Loucy (cell line): ENCODE measurements at regions not wholly inside any gene's neighbourhood (a gene's known extent, or its start where the extent isn't known, plus 50 kb on each side); places are given as distances from the start of the nearest gene placed in this dataset.

Source experiments
- H2AFZ ChIP-seq: fragments of 200-600 bp; sonication (generic); 2 replicates; pipeline ENCODE4 v1.6.0; 2016; ENCODE audit warnings: antibody characterized with exemption, mild to moderate bottlenecking, low read length, moderate library complexity
- H3F3A ChIP-seq: fragments of 200-600 bp; 2 replicates; pipeline ENCODE4 v1.6.0; 2016; ENCODE audit warnings: antibody characterized with exemption, low read depth, mild to moderate bottlenecking
- H3K27me3 ChIP-seq: fragments of 200-600 bp; sonication (generic); 2 replicates; pipeline ENCODE4 v1.6.1; 2014; ENCODE audit warnings: low read length, mild to moderate bottlenecking; ENCODE audit not compliant: insufficient read depth, poor library complexity, severe bottlenecking
- H3K36me3 ChIP-seq: fragments of 200-600 bp; sonication (generic); 2 replicates; pipeline ENCODE4 v1.6.1; 2016; ENCODE audit warnings: low read length; ENCODE audit not compliant: insufficient read depth
- H3K4me1 ChIP-seq: fragments of 200-600 bp; sonication (generic); 2 replicates; pipeline ENCODE4 v1.5.1; 2014; ENCODE audit warnings: low read length, mild to moderate bottlenecking; ENCODE audit not compliant: insufficient read depth, poor library complexity, severe bottlenecking
- H3K4me2 ChIP-seq: fragments of 200-600 bp; sonication (generic); 2 replicates; pipeline ENCODE4 v1.6.0; 2014; ENCODE audit warnings: antibody characterized with exemption, low read length, low read depth, mild to moderate bottlenecking; ENCODE audit not compliant: poor library complexity, severe bottlenecking
- H3K4me3 ChIP-seq: fragments of 200-600 bp; sonication (generic); 2 replicates; pipeline ENCODE4 v1.5.1; 2014; ENCODE audit warnings: low read length, mild to moderate bottlenecking, mixed read lengths; ENCODE audit not compliant: poor library complexity, severe bottlenecking
- H3K79me2 ChIP-seq: fragments of 200-600 bp; sonication (generic); 2 replicates; pipeline ENCODE4 v1.6.1; 2014; ENCODE audit warnings: low read length; ENCODE audit not compliant: insufficient read depth
- H3K9ac ChIP-seq: fragments of 200-600 bp; sonication (generic); 2 replicates; pipeline ENCODE4 v1.6.0; 2014; ENCODE audit warnings: mild to moderate bottlenecking, low read depth, low read length, moderate library complexity; ENCODE audit not compliant: poor library complexity, severe bottlenecking
- H3K9me2 ChIP-seq: fragments of 200-600 bp; sonication (generic); replicated peaks from 2 replicates; pipeline ENCODE4 v1.6.1; 2016; ENCODE audit warnings: low read depth, low read length, mixed read lengths
- H3K9me3 ChIP-seq: fragments of 200-600 bp; sonication (generic); 2 replicates; pipeline ENCODE4 v1.6.1; 2014; ENCODE audit warnings: mild to moderate bottlenecking, antibody characterized with exemption, low read length, low read depth; ENCODE audit not compliant: insufficient read depth
- H4K20me1 ChIP-seq: fragments of 200-600 bp; sonication (generic); 2 replicates; pipeline ENCODE4 v1.6.0; 2014; ENCODE audit warnings: antibody characterized with exemption, low read length, mild to moderate bottlenecking; ENCODE audit not compliant: insufficient read depth, poor library complexity, severe bottlenecking
- EZH2phosphoT487 ChIP-seq: fragments of 200-600 bp; IDR thresholded peaks from 2 replicates; pipeline ENCODE4 v1.6.1; 2018; ENCODE audit warnings: antibody characterized with exemption, mild to moderate bottlenecking, moderate library complexity, borderline replicate concordance
- TF ChIP-seq, protein P1 (sequence below): fragments of 200-600 bp; sonication (generic); conservative IDR thresholded peaks from 2 replicates; pipeline ENCODE4 v1.5.1; 2014; ENCODE audit warnings: mild to moderate bottlenecking, antibody characterized with exemption, low read length

DNA sequence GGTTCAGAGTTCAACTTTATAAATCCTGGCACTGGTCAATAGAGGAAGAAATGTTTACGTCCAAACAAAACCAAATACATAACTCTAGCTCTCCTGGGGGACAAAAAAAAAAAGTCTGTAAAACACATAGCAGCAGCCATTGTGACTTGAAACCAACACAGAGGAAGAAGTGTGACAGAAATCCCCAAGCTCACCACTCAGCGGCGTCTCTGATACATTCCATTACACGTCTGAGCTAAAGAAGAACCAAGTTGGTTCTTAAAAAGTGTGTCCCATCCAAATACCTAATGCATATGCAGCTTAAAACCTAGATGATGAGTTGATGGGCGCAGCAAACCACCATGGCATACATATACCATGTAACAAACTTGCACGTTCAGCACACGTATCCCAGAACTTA is 58.3 kb upstream of the NANOS1 start:
- Histone ChIP-seq H3K9me3 (no peaks in the 10 kb centered on the region), H3K4me1 (no peaks in the 10 kb centered on the region), H3K4me3 (no peak overlapping the region), H2AFZ (no peak overlapping the region), H3K27me3 (no peaks in the 10 kb centered on the region), H3F3A (no peaks in the 10 kb centered on the region), H3K9me2 (no peaks in the 10 kb centered on the region), H4K20me1 (no peaks in the 10 kb centered on the region), H3K36me3 (no peaks in the 10 kb centered on the region), H3K4me2 (no peak overlapping the region), H3K79me2 (no peaks in the 10 kb centered on the region), H3K9ac (no peak overlapping the region)
- TF ChIP-seq EZH2phosphoT487: no peak
- TF ChIP-seq, protein P1, sequence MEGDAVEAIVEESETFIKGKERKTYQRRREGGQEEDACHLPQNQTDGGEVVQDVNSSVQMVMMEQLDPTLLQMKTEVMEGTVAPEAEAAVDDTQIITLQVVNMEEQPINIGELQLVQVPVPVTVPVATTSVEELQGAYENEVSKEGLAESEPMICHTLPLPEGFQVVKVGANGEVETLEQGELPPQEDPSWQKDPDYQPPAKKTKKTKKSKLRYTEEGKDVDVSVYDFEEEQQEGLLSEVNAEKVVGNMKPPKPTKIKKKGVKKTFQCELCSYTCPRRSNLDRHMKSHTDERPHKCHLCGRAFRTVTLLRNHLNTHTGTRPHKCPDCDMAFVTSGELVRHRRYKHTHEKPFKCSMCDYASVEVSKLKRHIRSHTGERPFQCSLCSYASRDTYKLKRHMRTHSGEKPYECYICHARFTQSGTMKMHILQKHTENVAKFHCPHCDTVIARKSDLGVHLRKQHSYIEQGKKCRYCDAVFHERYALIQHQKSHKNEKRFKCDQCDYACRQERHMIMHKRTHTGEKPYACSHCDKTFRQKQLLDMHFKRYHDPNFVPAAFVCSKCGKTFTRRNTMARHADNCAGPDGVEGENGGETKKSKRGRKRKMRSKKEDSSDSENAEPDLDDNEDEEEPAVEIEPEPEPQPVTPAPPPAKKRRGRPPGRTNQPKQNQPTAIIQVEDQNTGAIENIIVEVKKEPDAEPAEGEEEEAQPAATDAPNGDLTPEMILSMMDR: no peak

DNA sequence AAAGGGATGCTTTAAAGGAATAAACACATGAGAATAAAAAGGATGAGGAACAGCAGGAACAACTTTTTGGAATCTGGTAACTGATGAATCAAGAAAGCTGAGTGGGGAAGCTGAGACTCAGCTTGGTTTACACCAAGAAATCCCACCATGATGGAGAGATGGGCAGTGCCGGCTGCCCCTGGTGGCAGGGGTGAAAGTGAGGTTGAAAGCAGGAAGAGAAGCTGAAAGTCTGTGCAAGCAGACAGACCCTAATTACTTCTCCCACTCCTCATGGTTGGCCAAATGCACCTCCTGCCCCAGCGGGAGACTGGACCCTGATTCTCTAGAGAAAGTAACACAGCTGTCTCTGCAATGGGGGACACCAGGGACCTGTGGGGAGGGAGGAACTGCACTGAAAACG is 57.6 kb upstream of the NANOS1 start:
- TF ChIP-seq, protein P1: no peak
- TF ChIP-seq EZH2phosphoT487: no peak
- H3K4me3 ChIP-seq: no peak overlapping the region
- H3F3A ChIP-seq: no peaks in the 10 kb centered on the region
- H2AFZ ChIP-seq: no peak overlapping the region
- no peaks in the 10 kb centered on the region for H3K9me3 ChIP-seq
- H3K9me2 ChIP-seq: no peaks in the 10 kb centered on the region
- H3K36me3 ChIP-seq: no peaks in the 10 kb centered on the region
- no peak overlapping the region for H3K9ac ChIP-seq
- no peaks in the 10 kb centered on the region for H3K27me3 ChIP-seq
- H3K79me2 ChIP-seq: no peaks in the 10 kb centered on the region
- no peaks in the 10 kb centered on the region for H3K4me1 ChIP-seq
- no peaks in the 10 kb centered on the region for H4K20me1 ChIP-seq
- no peak overlapping the region for H3K4me2 ChIP-seq

DNA sequence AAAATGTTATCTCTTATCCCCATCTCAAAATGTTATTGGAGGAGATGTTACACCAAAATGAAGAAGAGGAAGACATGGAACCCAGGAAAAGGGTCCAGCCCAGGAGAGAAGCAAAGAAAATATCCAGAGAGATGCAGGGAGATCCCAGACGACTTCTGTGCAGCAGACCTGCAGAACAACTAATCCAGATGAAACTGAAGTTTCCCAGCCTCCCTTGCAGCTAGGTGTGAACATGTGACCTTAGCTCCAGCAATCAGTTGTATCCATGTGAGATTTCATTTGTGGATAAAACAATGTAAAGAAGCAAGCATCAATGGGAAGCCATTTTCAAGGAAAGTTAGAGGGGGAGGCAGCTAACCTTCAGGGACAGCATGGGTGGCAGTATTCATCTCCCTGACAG is 55.8 kb upstream of the NANOS1 start:
- H3K27me3 ChIP-seq: no peaks in the 10 kb centered on the region
- H3F3A ChIP-seq: no peaks in the 10 kb centered on the region
- no peaks in the 10 kb centered on the region for H3K9me3 ChIP-seq
- no peaks in the 10 kb centered on the region for H3K9me2 ChIP-seq
- H3K4me3 ChIP-seq: no peak overlapping the region
- H3K9ac ChIP-seq: no peak overlapping the region
- H3K36me3 ChIP-seq: no peaks in the 10 kb centered on the region
- H3K4me1 ChIP-seq: no peaks in the 10 kb centered on the region
- TF ChIP-seq, protein P1: no peak
- TF ChIP-seq EZH2phosphoT487: no peak
- H4K20me1 ChIP-seq: no peaks in the 10 kb centered on the region
- no peaks in the 10 kb centered on the region for H3K79me2 ChIP-seq
- H2AFZ ChIP-seq: no peak overlapping the region
- H3K4me2 ChIP-seq: no peak overlapping the region
